HG03520 (cell line): ENCODE measurements at regions not wholly inside any gene's neighbourhood (a gene's known extent, or its start where the extent isn't known, plus 50 kb on each side); places are given as distances from the start of the nearest gene placed in this dataset.
"Not testable (repeated sequence)": the region's sequence is repeated elsewhere in the genome, so short reads cannot be mapped to it uniquely, and the experiment has no call there.

Source experiments
- ATAC-seq: cut with Tn5 transposase; IDR thresholded peaks from one replicate; pipeline ENCODE4 v1.9.1; 2021; ENCODE audit warnings: mild to moderate bottlenecking, moderate library complexity; ENCODE audit not compliant: unreplicated experiment

DNA sequence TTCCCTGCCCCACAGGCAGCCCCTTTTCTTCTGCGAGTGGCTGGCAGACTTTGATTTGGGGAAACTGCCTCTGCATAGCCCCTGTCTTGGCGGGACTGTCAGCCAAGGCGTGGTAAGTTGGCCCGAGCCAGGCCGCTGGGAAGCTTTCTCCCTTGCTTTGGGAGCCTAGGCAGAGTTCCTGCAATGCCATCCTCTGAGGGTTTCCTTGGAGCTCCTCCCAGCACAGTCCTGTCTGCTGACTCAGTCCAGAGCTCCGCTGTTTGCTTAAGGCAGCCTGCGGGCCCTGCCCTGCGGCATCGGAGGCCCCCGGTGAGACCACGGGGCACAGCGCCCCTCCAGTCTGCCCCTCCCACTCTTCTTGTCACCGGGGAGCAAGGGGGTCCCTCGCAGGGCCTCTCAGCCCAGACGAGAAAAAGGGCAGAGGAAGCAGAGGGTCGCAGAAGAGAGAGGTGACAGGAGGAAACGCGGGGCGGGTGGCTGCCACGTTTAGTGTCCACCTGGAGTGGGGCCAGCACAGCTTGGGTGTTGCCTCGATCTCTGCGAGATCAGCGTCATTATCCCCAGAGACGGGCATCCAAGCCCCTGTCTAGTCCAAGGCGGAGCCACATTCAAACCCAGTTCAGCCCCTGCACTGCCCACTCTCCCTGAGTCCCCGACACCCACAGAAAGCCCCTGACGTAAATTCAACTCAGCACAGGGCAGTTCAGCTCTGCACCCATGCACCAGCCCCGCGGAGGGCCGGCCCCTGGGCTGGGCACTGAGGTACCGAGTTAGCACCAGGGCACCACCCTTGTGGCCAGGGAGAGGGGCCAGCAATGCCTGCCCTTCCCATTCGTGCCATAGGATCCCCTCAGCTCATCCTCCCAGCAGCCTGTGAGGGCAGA, 59.0 kb upstream of the CHST15 start:
- no peak for ATAC-seq

DNA sequence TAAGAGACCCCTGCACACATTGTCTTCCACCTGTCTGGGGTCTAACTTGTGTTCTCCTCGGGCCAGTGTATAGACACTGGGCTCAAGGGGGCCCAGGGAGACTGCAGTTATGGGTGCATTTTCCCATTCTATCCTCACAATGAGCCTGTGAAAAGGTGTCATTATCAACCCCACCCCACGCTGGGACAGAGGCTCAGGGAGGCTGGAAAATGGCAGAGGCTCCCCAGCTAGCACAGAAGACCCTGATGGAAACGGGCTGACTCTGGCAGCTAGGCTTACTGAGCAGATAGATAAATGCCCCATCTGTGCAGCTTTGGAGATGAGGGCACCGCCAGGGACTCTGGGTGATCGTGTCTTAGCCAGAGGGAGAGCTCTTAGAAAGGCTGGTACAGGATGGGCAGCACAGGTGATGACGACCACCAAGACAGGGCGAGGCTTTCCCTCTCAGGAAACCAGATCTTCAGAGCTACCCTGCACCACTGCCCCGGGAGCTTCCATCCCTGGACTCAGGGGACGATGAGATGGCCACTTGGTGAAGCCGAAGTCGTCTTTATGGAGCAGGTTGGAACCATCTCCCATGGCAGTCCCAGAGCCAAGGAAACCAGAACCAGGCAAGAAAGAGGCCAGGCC, 58.2 kb upstream of the CHST15 start:
- no peak for ATAC-seq

DNA sequence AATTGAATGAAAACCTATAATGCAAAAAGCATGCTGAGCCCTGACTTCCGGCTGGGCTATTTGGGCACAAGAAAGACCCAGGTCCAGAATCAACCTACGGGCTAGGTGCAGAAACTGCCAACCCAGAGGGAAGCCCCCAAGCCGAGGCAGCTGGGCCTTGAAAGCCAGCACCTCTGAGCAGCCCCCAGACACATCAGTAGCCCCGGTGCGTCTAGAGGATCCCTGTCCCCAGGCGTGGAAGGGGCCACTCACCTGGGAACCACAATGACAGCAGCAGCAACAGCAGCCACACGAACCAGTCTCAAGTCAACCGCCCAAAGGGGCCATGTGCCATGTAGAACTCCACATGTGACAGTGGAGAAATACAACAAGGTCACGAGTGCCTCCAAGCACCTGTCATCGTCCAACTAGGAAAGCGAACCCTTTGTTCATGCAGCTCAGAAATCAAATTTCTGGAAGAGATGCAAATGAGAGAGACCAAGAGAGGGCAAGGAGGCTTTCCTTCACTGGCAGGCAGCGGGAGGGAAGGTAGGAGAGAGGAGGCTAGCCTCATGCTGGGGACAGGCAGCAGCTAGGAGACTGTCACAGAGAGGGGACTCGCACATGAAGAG, 57.5 kb upstream of the CHST15 start:
- ATAC-seq: no peak

DNA sequence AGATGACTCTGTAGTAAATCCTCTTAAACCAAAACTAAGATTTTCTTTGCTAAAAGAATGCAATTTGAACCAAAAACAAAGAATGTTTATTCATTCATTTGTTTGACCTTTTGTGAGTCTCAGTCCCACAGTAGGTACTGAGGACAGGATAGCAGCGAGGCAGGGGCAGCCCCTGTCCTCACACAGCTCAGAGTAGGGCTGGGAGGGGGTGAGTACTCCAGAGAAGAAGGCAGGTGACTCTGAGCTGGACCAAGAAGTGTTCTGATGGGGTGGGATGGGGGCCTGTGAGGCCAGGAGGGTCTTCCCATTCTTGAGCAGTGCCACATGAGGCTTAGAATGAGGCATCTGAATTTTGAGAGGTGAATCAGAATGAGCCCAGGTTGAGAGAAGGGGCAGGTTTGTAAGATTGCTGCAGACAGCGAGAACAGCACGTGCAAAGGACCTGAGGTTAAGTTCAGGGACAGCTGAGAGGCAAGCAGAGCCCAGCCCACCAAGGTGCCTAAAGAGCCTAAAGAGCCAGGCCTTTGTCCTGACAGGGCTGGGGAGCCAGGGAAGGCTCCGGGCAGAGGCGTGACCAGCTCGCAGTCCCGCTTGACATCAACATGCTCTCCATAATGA, 56.9 kb upstream of the CHST15 start:
- ATAC-seq: no peak

DNA sequence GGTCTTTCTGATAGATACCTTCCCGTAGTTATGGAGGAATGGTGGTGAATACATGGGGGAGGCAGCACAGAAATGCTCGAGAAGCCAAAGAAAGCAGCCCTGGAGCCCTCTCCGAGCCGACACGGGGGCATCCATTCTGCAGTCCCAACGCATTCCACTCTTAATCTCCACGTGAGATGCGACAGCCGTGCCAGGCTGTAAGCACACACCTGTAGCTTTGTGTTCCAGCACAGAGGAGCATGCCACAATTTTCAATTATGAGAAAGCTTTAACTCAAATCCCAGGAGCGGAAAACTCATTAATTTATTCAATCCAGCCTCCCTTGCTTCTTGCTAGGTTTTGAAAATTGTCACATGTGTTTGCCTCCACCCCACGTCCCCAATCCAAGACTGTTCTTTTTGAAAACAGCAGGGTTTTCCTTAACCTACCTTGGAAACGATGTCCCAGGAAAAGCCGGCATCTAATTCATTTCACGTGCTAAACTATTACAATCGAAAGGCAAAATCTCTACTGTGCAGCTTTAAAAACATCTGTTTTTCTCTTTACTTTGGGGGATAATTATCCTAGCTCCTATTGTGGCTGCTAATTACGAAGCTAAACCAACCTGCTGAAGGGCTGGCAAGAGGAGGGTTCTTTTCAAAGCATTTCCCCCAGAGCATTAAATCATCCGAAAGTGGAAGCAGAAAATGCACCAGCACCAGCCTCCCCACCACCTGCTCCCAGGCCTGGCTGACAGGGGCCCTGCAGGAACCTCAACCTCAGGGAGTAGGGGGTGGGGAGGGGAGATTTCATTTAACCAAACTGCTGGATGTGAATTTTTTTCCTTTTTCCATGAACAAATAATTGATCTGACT, 56.0 kb upstream of the CHST15 start:
- ATAC-seq: no peak

DNA sequence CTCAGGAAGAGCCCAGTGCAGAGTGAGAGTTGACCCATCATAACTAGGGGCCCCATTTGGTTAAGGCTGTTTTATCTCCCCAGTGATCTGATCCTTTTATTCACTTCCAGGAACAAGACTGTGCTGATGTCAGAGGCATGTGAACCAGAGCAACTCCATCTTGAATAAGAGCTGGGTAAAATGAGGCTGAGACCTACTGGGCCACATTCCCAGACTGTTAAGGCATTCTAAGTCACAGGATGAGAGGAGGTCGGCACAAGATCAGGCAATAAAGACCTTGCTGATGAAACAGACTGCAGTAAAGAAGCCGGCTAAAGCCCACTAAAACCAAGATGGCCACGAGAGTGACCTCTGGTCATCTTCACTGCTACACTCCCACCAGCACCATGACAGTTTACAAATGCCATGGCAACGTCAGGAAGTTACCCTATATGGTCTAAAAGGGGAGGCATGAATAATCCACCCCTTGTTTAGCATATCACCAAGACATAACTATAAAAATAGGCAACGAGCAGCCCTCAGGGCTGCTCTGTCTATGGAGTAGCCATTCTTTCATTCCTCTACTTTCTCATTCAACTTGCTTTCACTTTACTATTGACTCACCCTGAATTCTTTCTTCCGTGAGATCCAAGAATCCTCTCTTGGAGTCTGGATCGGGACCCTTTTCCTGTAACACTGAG, 55.3 kb upstream of the CHST15 start:
- ATAC-seq: not testable (repeated sequence)

DNA sequence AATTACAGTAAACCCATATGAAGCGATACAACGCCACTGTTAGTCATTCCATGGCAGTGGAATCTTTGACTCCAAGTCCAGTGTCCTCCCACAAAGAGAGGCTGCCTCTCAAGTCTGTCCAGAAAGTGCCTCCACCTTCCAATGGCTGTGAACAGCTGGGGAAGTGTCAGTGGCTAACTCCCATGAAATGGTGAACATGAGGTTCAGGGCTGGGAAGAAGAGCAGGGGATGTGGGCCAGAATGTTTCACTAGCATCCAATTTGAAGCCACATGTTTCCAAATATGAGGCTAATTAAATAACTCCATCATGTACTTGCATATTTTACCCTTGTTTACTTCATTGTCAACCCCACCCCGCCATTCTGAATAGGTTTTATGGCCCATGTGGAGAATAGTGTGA, 53.1 kb upstream of the CHST15 start:
- ATAC-seq: no peak

DNA sequence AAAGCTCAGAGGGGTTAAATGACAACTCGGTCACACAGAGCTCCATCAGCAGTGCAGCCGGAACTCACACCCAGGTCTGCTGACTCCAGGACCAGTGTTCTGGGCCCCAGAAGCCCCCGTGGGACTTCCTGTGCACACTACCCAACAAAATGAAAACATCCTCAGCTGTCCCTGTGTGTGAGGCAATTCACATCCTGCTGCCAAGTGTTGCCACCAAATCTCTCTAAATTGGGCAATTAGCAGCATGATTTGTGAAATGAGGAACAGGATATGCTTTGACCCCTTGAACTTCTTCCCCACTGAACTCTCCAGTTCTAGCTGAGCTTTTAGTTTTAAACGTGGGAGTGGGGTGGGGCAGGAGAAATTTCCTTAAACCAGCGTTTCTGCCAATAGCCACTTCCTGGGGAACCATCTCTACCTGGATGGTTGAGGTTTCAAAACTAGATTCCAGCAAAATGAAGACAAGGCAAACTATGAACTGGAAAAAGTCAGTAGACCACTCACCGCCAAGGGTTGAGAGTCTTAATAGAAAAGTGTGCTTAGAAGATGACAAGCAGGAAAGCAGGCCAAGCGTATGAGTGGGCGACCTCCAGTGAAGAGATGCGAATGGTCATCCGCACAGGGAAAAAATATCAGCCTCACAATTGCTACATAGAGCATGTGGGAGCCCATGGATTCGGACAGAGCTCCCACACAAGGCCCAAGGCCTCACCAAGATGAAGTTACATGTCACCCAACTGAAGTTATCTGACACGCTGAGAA, 51.9 kb upstream of the CHST15 start:
- no peak for ATAC-seq

DNA sequence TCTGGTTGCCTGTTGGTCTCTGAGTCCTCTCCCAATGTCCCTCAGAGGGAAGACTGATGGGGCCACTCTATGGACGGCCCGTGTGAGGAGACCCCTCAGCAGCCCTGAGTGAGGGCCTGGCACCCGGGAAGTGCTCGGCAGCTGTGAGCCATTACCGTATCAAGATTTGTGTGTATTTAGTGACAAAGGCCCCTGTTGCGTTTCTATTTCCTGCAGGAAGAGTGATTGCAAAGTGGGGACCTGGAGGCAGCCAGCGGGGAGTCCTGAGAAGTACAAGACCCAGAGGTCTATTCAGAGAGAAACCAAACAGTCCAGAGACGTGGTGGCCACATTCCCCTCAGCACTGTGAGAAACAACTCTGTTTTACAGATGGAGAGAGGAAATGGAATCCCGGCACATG, 51.1 kb upstream of the CHST15 start:
- ATAC-seq: no peak

DNA sequence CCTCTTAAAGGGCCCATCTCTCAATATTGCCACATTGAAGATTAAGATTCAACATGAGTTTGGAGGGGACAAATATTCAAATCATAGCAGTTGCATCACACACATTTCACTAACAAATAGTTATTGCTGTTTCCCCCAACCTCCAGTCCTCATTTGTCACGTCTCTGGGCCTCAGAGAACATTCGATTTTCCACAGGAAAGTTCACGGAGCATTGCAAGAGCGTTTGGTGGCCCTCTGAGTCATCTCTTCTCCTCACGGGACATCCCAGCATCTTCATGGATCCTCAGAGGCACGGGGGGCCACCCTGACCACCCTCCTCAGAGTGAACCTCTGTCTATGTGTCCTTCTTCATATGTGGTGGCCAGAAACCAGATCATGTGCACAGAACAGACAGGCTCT, 50.3 kb upstream of the CHST15 start:
- ATAC-seq: no peak
